ENCODE measurements at regions not wholly inside any gene's neighbourhood (a gene's known extent, or its start where the extent isn't known, plus 50 kb on each side); places are given as distances from the start of the nearest gene placed in this dataset.
"Not testable (repeated sequence)": the region's sequence is repeated elsewhere in the genome, so short reads cannot be mapped to it uniquely, and the experiment has no call there.

DNA sequence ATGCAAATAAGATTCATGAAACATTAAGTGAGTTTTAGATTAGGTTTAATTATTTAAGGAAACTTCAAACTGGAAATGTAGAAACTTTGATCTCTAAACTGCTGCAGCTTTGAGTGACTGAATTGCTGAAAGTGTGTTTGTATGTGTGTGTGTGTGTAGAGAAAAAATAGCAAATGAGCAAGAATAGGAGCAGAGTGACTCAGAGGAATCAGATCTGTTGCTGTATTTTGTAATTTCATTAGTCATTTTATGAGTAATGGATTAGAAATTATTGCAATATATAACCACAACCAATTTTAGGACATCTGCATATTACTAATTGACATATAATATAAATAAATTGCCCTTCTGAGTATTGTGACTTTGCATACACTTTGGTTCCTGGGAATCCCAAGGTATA lies 52.8 kb upstream of the SLC9A9 start:
- H3K27ac ChIP-seq: peak overlapping the region in 1 of 21 experiments; percentile 12

DNA sequence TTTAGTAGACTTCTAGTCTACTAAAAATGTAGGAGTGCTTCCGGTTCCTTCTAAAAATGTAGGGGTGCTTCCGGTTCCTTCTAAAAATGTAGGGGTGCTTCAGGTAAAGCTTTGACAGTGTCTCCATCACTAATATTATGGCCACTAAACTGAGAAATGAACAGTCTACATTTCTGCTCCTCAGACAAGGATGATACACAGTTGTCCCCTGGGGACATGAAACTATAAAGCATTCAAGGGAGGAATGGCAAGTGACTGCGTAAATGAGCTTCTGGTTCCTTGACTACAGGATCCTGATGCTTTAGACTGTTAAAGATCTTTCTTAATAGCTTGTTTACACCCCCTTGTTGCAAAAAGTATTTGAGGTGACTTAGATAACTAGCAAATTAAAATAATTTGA lies 53.9 kb upstream of the SLC9A9 start:
- H3K27ac ChIP-seq: no peak overlapping the region
- H3K4me3 ChIP-seq: no peak overlapping the region

More for the DNA sequence above, 52.8 kb upstream of the SLC9A9 start:
- H3K4me3 ChIP-seq: no peak overlapping the region

DNA sequence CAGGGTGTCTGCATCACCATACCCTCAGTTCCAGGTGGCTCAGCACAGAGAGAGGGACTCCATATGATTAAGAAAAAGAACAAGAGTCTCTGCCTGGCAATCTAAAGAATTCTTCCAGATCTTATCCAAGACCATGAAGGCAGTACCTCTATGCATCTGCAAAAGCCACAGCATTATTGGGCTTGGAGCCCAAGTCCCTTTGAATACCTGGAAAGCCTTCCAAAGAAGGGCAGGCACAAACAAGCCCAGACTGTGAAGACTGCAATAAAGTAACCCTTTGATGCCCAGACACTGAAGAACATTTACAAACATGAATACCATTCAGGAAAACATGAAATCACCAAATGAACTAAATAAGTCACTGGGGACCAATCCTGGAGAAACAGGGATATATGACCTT lies 60.9 kb upstream of the DIPK2A start:
- Histone ChIP-seq H3K4me3 (no peak overlapping the region), H3K27ac (no peak overlapping the region)

DNA sequence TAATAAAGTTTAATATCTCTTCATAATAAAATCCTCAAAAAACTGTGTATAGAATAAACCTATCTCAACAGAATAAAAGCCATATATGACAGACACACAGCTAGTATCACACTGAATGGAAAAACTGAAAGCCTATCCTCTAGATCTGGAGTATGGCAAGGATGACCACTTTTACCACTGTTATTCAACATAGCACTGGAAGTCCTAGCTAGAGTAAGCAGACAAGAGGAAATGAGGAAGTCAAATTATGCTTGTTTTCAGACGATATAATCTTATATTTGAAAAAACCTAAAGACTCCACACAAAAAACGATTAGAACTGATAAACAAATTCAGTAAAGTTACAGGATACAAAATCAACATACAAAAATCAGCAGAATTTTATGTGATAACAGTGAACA lies 57.4 kb upstream of the DIPK2A start:
- H3K27ac ChIP-seq: no peak overlapping the region
- H3K4me3 ChIP-seq: no peak overlapping the region

DNA sequence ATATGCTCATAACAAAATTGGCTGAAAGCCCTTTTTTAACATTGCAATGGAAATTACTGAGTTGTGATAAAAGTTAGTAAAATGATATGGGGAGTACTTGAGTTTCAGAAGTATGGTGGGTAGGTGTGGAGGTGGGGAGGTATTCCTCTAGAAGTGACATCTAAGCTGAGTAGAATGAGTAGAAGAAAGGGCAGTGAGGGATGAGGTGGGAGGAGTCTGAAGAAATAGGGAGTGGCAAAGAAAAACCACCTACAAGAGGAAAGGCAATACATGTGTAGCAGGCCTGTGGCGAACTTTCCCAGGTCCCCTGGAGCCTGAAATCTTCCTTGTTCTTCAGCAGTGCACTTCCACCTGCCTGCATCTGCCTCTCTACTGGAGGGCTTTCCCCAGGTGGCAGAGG lies 52.8 kb upstream of the DIPK2A start:
- Histone ChIP-seq H3K27ac (no peak overlapping the region), H3K4me3 (no peak overlapping the region)

DNA sequence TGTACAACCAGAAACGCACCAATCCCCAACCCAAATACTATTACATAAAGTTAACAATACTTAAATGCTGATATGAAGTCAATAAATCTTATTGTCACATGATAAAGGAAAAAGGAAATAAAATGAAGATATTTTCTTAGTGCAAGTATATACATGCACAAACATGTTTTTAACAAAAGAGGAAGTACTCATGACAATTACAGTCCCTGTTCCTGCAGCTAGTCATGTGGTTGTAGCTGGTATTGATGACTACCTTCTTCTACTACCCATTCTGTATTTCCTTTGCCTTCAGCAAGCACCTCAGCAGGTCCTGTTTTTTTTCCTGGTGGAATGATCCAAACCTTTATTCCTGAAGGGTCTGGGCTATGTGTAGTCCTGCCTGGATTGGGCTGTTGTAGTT lies 50.4 kb upstream of the DIPK2A start:
- not testable (repeated sequence) for H3K4me3 ChIP-seq, H3K27ac ChIP-seq

All from skin epidermis (tissue), 12 donors.